DND-41 (cell line): ENCODE measurements at regions not wholly inside any gene's neighbourhood (a gene's known extent, or its start where the extent isn't known, plus 50 kb on each side); places are given as distances from the start of the nearest gene placed in this dataset.

Experiments used
- CTCF ChIP-seq: IDR thresholded peaks from 2 replicates; pipeline ENCODE4 v1.5.1; 2012; ENCODE audit warnings: borderline replicate concordance, low read length, moderate library complexity, mild to moderate bottlenecking; ENCODE audit not compliant: poor library complexity, severe bottlenecking; ENCODE audit errors: extremely low read depth
- EZH2 ChIP-seq: IDR thresholded peaks from 3 replicates; pipeline ENCODE4 v1.6.1; 2012; ENCODE audit warnings: borderline replicate concordance, low read depth, mild to moderate bottlenecking, moderate library complexity, low read length, inconsistent platforms; ENCODE audit not compliant: severe bottlenecking

DNA sequence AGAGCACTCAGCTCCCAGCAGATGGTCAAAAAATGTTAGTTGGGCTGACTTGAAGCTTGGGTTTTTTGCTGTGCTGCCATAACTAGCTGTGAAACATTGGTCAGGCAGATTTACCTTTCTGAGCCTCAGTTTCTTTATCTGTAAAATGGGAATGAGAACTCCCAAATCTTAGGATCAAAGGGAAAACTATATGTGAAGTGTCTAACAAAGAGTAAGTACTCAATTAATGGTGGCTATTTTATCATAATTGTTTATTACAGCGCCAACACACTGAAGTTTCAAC is 164.2 kb upstream of the POU3F1 start:
- TF ChIP-seq CTCF: no peak
- no peak for TF ChIP-seq EZH2
